GM12872 (cell line): ENCODE measurements at regions not wholly inside any gene's neighbourhood (a gene's known extent, or its start where the extent isn't known, plus 50 kb on each side); places are given as distances from the start of the nearest gene placed in this dataset.

Experiments used
- TF ChIP-seq, protein P1 (sequence below): IDR thresholded peaks from 3 replicates; pipeline ENCODE4 v1.5.1; 2011; ENCODE audit warnings: low read depth, mild to moderate bottlenecking, low read length, moderate library complexity; ENCODE audit not compliant: insufficient read depth

DNA sequence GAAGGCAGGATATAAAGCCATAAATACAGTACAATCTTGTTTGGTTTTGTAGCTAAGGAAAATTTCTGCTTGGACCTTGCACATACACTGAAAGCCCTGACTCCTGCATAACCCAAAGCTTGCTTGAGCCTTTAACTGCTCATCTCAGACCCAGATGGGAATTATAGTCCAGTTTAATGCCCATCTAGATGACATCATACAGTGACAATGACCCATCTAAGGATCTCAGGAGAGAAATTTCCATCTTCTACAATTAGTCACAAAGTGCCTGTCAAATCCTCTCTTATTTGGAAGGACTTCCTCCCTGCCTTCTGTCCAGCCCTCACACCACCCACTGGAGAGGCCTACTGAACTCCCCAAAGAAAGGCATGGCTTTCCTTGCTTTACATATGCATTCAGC lies 69.3 kb downstream of the BTBD3 start:
- TF ChIP-seq, protein P1, sequence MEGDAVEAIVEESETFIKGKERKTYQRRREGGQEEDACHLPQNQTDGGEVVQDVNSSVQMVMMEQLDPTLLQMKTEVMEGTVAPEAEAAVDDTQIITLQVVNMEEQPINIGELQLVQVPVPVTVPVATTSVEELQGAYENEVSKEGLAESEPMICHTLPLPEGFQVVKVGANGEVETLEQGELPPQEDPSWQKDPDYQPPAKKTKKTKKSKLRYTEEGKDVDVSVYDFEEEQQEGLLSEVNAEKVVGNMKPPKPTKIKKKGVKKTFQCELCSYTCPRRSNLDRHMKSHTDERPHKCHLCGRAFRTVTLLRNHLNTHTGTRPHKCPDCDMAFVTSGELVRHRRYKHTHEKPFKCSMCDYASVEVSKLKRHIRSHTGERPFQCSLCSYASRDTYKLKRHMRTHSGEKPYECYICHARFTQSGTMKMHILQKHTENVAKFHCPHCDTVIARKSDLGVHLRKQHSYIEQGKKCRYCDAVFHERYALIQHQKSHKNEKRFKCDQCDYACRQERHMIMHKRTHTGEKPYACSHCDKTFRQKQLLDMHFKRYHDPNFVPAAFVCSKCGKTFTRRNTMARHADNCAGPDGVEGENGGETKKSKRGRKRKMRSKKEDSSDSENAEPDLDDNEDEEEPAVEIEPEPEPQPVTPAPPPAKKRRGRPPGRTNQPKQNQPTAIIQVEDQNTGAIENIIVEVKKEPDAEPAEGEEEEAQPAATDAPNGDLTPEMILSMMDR, result no peak

- TF ChIP-seq, protein P1, result no peak
These were observed 69.8 kb downstream of the BTBD3 start for GRCh38 chr20:11987526-11987925.

- TF ChIP-seq, protein P1, result no peak
These were observed 71.5 kb downstream of the BTBD3 start for GRCh38 chr20:11989018-11989771.

GRCh38 chr20:11992426-11992825 lies 74.7 kb downstream of the BTBD3 start:
- TF ChIP-seq, protein P1, result no peak

- TF ChIP-seq, protein P1, result no peak
These were observed 76.3 kb downstream of the BTBD3 start for GRCh38 chr20:11993886-11994461.

DNA sequence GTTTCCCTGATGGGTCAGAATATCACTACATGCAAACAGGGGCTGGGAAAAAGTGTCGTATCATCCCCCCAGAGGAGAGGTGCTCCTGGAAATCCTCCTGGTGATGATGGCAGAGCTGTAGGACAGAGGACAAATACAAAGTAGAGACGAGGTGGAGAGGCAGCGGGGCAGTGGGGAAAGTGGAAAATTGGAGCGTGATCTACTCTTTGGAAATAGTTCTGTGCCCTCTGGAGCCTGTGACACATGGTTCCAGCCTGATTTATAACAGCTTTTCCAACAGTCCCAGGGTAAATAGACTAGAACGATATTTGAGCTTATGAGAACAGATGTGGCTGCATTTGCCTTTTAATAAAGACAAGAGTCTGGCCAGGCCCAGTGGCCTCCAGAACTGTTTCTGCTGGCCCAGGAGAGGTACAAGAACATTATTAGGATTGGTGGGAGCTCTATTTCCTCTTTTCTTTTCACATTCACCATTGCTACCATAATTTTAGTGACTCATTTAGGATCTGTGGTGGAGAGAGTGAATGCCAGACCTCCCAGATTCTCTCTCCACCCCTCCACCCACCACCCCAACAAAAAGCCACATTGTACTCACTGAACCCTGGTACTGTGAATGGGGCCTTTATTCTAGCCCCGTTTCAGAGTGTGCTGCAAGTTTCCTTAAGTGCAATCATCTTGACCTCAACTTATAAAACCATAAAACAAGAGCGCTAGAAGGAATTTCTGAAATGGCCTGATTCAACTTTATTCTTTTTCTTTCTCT lies 78.3 kb downstream of the BTBD3 start:
- TF ChIP-seq, protein P1, result no peak
